ENCODE measurements at regions not wholly inside any gene's neighbourhood (a gene's known extent, or its start where the extent isn't known, plus 50 kb on each side); places are given as distances from the start of the nearest gene placed in this dataset.

- Histone ChIP-seq H3K9me1 (replicated peaks; ENCODE audit: control insufficient read depth, extremely low read depth, insufficient read depth, low read length) (no peaks in the 10 kb centered on the region), H2AFZ (ENCODE audit: low read depth, low read length) (no peak overlapping the region), H3K4me2 (ENCODE audit: insufficient read depth, low read length) (no peak overlapping the region), H3K9ac (replicated peaks; ENCODE audit: extremely low read depth, insufficient read depth, low read length) (no peak overlapping the region), H3K27ac (ENCODE audit: insufficient read depth, low read depth, low read length) (no peak overlapping the region), H4K20me1 (replicated peaks; ENCODE audit: control insufficient read depth, extremely low read depth, insufficient read depth, low read length) (no peaks in the 10 kb centered on the region), H3K27me3 (ENCODE audit: control insufficient read depth in 2 of 2, insufficient read depth in 2 of 2, low read length in 2 of 2) (no peaks in the 10 kb centered on the region), H3K9me3 (replicated peaks; ENCODE audit: control insufficient read depth, insufficient read depth, low read length) (no peaks in the 10 kb centered on the region), H3K79me2 (ENCODE audit: control insufficient read depth, insufficient read depth, low read length) (no peaks in the 10 kb centered on the region), H3K36me3 (ENCODE audit: control insufficient read depth in 2 of 2, extremely low read depth in 1 of 2, insufficient read depth in 2 of 2, low read length in 2 of 2) (no peaks in the 10 kb centered on the region), H3K4me3 (replicated peaks in 1 of 3; ENCODE audit: insufficient read depth in 1 of 3, low read depth in 1 of 3, low read length in 3 of 3) (no peak overlapping the region), H3K4me1 (ENCODE audit: control insufficient read depth, extremely low read depth, insufficient read depth, low read length) (no peaks in the 10 kb centered on the region)
- POLR2A ChIA-PET, result no interaction called here
- CTCF ChIA-PET, result interaction anchor here (1.2 kb wide), 1 partner anchor 466 kb away, joined by 3 read pairs; no protein-coding TSS in a partner anchor
- intact Hi-C loops (cut with micrococcal nuclease), result no loop called here
- TF ChIP-seq CTCF (IDR thresholded peaks at IDR 0.05; ENCODE audit: extremely low read depth in 1 of 2, insufficient read depth in 1 of 2, low read depth in 1 of 2, low read length in 2 of 2) (no peak), POLR2AphosphoS5 (IDR thresholded peaks at IDR 0.05; ENCODE audit: insufficient read depth, low read depth, low read length) (no peak), JUN (IDR thresholded peaks at IDR 0.05; ENCODE audit: borderline replicate concordance, insufficient read depth, insufficient read length, low read depth) (no peak), POLR2A (IDR thresholded peaks at IDR 0.05; ENCODE audit: low read depth, low read length) (no peak), MYC (IDR thresholded peaks at IDR 0.05; ENCODE audit: low read depth, low read length) (no peak), GATA2 (IDR thresholded peaks at IDR 0.05; ENCODE audit: insufficient read depth, insufficient read length, low read depth, low read length) (no peak), EZH2 (IDR thresholded peaks at IDR 0.05; ENCODE audit: borderline replicate concordance, low read depth, low read length, severe bottlenecking) (no peak), FOS (IDR thresholded peaks at IDR 0.05; ENCODE audit: borderline replicate concordance, insufficient read depth, low read length) (no peak), MAX (IDR thresholded peaks at IDR 0.05; ENCODE audit: insufficient read depth, insufficient read length) (no peak)
- BruUV-seq (replicated peaks), result no TSS peak
- dilution Hi-C loops (cut with MboI; ENCODE audit: extremely low pct_ligation_motif_present, low sequenced_read_pairs), result no loop called here
- no peak for DNase-seq (ENCODE audit: low read depth, low spot score)
- FAIRE-seq, result no peak
Observed at GRCh38 chr7:80991654-80992053, 72.8 kb upstream of the SEMA3C start.
